BJ (cell line): ENCODE measurements at regions not wholly inside any gene's neighbourhood (a gene's known extent, or its start where the extent isn't known, plus 50 kb on each side); places are given as distances from the start of the nearest gene placed in this dataset.
"Not testable (repeated sequence)": the region's sequence is repeated elsewhere in the genome, so short reads cannot be mapped to it uniquely, and the experiment has no call there.

Experiments used
- CTCF ChIA-PET: fragments of 350-600 bp; formaldehyde crosslinking; extraction: SDS; loops from one replicate; lab custom pipeline; 2021; ENCODE audit warnings: antibody characterized with exemption, inconsistent platforms; lab: Yijun Ruan, JAX
- POLR2A ChIA-PET: fragments of 300-600 bp; sonication (Branson Sonifier 250); formaldehyde crosslinking; extraction: SDS; loops from one replicate; lab custom pipeline; 2021; ENCODE audit warnings: antibody characterized with exemption; lab: Charles Lee
- DNase-seq: peaks from one replicate; pipeline ENCODE4 v3.0.0-alpha.2; 2011; ENCODE audit warnings: low read depth
- H3K27me3 ChIP-seq: 2 replicates; pipeline ENCODE4 v1.6.0; 2011; ENCODE audit warnings: low read length; ENCODE audit not compliant: control insufficient read depth, insufficient read depth
- H3K36me3 ChIP-seq: 2 replicates; pipeline ENCODE4 v1.5.1; 2011; ENCODE audit warnings: low read length; ENCODE audit not compliant: control insufficient read depth, insufficient read depth
- H3K4me3 ChIP-seq: 2 replicates; pipeline ENCODE4 v1.5.1; 2011; ENCODE audit warnings: low read depth, mild to moderate bottlenecking, control low read depth, low read length
- TF ChIP-seq, protein P1 (sequence below): IDR thresholded peaks from 2 replicates; pipeline ENCODE4 v1.5.1; 2011; ENCODE audit warnings: low read depth, mild to moderate bottlenecking, control low read depth, inconsistent platforms, low read length, moderate library complexity; ENCODE audit not compliant: insufficient read depth

DNA sequence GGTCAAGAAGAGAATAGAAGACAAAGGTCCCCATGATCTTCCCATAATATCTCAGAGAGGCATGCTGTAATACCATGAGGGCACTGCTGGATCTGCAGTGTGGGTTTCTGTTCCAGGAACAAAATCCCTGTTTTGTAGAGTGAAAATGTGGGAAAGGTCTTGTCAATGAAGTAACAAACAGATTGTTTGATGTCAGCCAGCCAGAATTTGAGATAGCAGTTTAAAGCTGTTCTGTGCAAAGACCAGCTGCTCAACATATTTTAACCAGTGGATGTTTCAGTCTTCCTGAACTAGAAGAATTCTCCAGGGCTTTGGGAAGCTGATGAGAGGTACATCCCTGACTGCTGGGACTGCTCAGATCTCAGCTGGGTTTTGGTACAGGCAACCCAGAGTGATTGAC is 1012.5 kb downstream of the DNAJB9 start:
- ChIA-PET CTCF (no interaction called here), POLR2A (no interaction called here)
- Histone ChIP-seq H3K4me3 (no peak overlapping the region), H3K27me3 (no peaks in the 10 kb centered on the region), H3K36me3 (no peaks in the 10 kb centered on the region)
- TF ChIP-seq, protein P1, sequence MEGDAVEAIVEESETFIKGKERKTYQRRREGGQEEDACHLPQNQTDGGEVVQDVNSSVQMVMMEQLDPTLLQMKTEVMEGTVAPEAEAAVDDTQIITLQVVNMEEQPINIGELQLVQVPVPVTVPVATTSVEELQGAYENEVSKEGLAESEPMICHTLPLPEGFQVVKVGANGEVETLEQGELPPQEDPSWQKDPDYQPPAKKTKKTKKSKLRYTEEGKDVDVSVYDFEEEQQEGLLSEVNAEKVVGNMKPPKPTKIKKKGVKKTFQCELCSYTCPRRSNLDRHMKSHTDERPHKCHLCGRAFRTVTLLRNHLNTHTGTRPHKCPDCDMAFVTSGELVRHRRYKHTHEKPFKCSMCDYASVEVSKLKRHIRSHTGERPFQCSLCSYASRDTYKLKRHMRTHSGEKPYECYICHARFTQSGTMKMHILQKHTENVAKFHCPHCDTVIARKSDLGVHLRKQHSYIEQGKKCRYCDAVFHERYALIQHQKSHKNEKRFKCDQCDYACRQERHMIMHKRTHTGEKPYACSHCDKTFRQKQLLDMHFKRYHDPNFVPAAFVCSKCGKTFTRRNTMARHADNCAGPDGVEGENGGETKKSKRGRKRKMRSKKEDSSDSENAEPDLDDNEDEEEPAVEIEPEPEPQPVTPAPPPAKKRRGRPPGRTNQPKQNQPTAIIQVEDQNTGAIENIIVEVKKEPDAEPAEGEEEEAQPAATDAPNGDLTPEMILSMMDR, result no peak
- no peak for DNase-seq

DNA sequence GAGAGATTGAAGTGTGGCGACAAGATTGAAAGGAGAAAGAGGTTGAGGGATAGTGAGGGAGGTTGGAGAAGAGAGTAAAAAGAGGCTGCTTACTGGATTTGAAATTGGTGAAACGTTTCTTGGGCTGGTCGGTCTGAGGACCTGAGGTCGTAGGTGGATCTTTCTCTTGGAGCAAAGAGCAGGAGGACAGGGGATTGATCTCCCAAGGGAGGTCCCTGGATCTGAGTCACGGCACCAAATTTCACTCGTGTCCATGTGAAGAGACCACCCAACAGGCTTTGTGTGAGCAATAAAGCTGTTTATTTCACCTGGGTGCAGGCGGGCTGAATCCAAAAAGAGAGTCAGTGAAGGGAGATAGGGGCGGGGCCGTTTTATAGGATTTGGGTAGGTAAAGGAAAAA is 1027.3 kb downstream of the DNAJB9 start:
- CTCF ChIA-PET, H3K36me3 ChIP-seq, H3K4me3 ChIP-seq, POLR2A ChIA-PET, DNase-seq, H3K27me3 ChIP-seq: not testable (repeated sequence)

DNA sequence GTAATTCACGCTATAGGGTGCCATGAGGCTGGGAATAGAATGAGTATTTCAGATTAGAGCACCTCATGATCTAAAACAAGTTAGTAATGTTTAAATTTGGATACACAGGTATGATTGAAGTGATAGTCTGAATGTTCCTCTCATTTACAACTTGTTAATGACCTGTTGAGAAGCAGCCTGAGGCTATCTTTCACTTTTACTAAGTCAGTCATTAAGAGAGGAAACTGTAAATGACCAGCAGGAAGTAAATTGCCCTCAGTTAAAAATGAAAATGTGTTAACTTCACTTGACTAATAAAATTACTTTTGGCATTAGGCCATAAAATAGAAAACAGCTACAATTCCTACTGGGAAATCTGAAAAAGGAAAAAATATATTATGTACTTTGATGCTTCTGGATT is 1042.0 kb downstream of the DNAJB9 start:
- CTCF ChIA-PET, result no interaction called here
- no peaks in the 10 kb centered on the region for H3K27me3 ChIP-seq

DNA sequence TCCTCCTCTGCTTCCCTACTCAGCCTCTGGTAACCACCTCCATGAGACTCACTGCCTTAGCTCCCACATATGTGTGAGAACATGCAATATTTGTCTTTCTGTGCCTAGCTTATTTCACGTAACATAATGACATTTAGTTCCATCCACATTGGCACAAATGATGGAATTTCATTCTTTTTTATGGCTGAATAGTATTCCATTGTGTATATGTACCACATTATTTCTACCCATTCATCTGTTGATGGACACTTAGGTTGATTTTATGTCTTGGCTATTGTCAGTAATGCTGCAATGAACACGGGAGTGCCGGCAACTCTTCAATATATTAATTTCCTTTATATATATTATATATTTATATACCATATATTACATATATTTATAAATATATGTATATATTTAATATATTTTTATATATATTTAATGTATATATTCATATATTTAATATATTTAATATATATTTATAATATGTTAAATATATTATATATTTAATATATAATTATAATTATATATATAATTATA is 1046.9 kb downstream of the DNAJB9 start:
- TF ChIP-seq, protein P1, result no peak
- H3K36me3 ChIP-seq, result no peaks in the 10 kb centered on the region
- H3K27me3 ChIP-seq, result no peaks in the 10 kb centered on the region
- ChIA-PET POLR2A (no interaction called here), CTCF (no interaction called here)
- no peak overlapping the region for H3K4me3 ChIP-seq
- no peak for DNase-seq

More for the DNA sequence above, 1042.0 kb downstream of the DNAJB9 start:
- POLR2A ChIA-PET, result no interaction called here
- TF ChIP-seq, protein P1, result no peak
- no peak overlapping the region for H3K4me3 ChIP-seq
- DNase-seq, result no peak
- H3K36me3 ChIP-seq, result no peaks in the 10 kb centered on the region

DNA sequence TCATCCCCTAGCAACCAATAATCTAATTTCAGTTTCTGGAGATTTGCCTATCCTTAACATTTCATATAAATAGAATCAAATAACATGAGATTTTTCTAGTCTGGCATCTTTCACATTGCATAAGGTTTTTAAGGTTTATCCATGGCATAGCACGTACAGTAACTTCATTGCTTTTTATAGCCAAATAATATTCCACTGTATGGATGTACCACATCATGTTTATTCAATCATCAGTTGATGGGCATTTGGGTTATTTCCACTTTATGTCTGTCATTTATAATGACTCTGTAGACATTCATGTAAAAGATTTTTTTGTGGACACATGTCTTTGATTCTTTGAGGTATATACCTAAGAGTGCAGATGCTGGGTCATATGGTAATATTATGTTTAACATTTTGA is 1052.6 kb downstream of the DNAJB9 start:
- no peaks in the 10 kb centered on the region for H3K27me3 ChIP-seq
- no peaks in the 10 kb centered on the region for H3K36me3 ChIP-seq
- DNase-seq, result no peak
- CTCF ChIA-PET, result no interaction called here
- POLR2A ChIA-PET, result no interaction called here
- H3K4me3 ChIP-seq, result no peak overlapping the region
- TF ChIP-seq, protein P1, result no peak

DNA sequence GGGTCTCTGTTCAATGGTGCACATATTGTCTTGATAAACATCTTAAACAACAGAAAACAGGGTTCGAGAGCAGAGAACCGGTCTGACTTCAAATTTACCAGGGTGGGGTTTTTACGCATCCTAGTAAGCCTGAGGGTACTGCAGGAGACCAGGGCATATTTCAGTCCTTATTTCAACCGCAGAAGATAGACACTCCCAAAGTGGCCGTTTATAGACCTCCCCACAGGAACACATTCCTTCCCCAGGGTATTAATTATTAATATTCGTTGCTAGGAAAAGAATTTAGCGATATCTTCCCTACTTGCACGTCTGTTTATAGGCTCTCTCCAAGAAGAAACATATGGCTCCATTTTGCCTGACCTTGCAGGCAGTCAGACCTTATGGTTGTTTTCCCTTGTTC is 1063.2 kb downstream of the DNAJB9 start:
- H3K4me3 ChIP-seq, H3K36me3 ChIP-seq, POLR2A ChIA-PET, DNase-seq, CTCF ChIA-PET, H3K27me3 ChIP-seq: not testable (repeated sequence)
